ENCODE measurements at regions not wholly inside any gene's neighbourhood (a gene's known extent, or its start where the extent isn't known, plus 50 kb on each side); places are given as distances from the start of the nearest gene placed in this dataset.
"Not testable (repeated sequence)": the region's sequence is repeated elsewhere in the genome, so short reads cannot be mapped to it uniquely, and the experiment has no call there.

- no peak for DNase-seq (ENCODE audit: low read depth, low spot score)
These were observed 111.3 kb upstream of the MRI1 start for GRCh38 chr19:13652810-13653590.

- DNase-seq (ENCODE audit: low read depth, low spot score): no peak
These were observed 117.6 kb upstream of the MRI1 start for GRCh38 chr19:13646758-13647157.

- DNase-seq (ENCODE audit: low read depth, low spot score): no peak
These were observed 119.7 kb upstream of the MRI1 start for GRCh38 chr19:13644645-13645044.

- no peak for DNase-seq (ENCODE audit: low read depth, low spot score)
These were observed 123.7 kb upstream of the MRI1 start for GRCh38 chr19:13640611-13641010.

GRCh38 chr19:13639342-13639929, 124.9 kb upstream of the MRI1 start:
- DNase-seq (ENCODE audit: low read depth, low spot score): no peak

- no peak for DNase-seq (ENCODE audit: low read depth, low spot score)
These were observed 126.7 kb upstream of the MRI1 start for GRCh38 chr19:13637664-13638063.

GRCh38 chr19:13634658-13635057, 128.4 kb upstream of the CACNA1A start:
- no peak for DNase-seq (ENCODE audit: low read depth, low spot score)

- no peak for DNase-seq (ENCODE audit: low read depth, low spot score)
These were observed 127.2 kb upstream of the CACNA1A start for GRCh38 chr19:13633522-13633922.

- DNase-seq (ENCODE audit: low read depth, low spot score): no peak
These were observed 126.8 kb upstream of the CACNA1A start for GRCh38 chr19:13633109-13633508.

- not testable (repeated sequence) for DNase-seq (ENCODE audit: low read depth, low spot score)
These were observed 125.9 kb upstream of the CACNA1A start for GRCh38 chr19:13632164-13632563.

- DNase-seq (ENCODE audit: low read depth, low spot score): no peak
These were observed 123.5 kb upstream of the CACNA1A start for GRCh38 chr19:13629687-13630357.

GRCh38 chr19:13627531-13627930, 121.3 kb upstream of the CACNA1A start:
- DNase-seq (ENCODE audit: low read depth, low spot score): no peak

GRCh38 chr19:13623716-13624710, 117.7 kb upstream of the CACNA1A start:
- DNase-seq (ENCODE audit: low read depth, low spot score): no peak

GRCh38 chr19:13622766-13623715, 116.8 kb upstream of the CACNA1A start:
- DNase-seq (ENCODE audit: low read depth, low spot score): no peak

- no peak for DNase-seq (ENCODE audit: low read depth, low spot score)
These were observed 115.1 kb upstream of the CACNA1A start for GRCh38 chr19:13621413-13621812.

- DNase-seq (ENCODE audit: low read depth, low spot score): no peak
These were observed 112.9 kb upstream of the CACNA1A start for GRCh38 chr19:13619203-13619632.

- no peak for DNase-seq (ENCODE audit: low read depth, low spot score)
These were observed 109.6 kb upstream of the CACNA1A start for GRCh38 chr19:13615890-13616289.

- DNase-seq (ENCODE audit: low read depth, low spot score): no peak
These were observed 107.2 kb upstream of the CACNA1A start for GRCh38 chr19:13613447-13613846.

- no peak for DNase-seq (ENCODE audit: low read depth, low spot score)
These were observed 105.3 kb upstream of the CACNA1A start for GRCh38 chr19:13611596-13611995.

- DNase-seq (ENCODE audit: low read depth, low spot score): no peak
These were observed 103.9 kb upstream of the CACNA1A start for GRCh38 chr19:13610039-13610691.

All from pulmonary artery endothelial cell (primary cell).